Progenitor cell of endocrine pancreas (in vitro differentiated cells): ENCODE measurements at regions not wholly inside any gene's neighbourhood (a gene's known extent, or its start where the extent isn't known, plus 50 kb on each side); places are given as distances from the start of the nearest gene placed in this dataset.
A peak's percentile ranks its signal among the peaks of the same experiment; 100 is the strongest.

Experiments used
- DNase-seq: peaks from one replicate; pipeline ENCODE4 v3.0.0; 2021; ENCODE audit warnings: low spot score; ENCODE audit not compliant: unreplicated experiment
- H3K27ac Mint-ChIP-seq: 2 replicates; pipeline ENCODE4 v1.8.0; 2021; ENCODE audit warnings: mild to moderate bottlenecking, moderate library complexity, mixed read lengths
- H3K27me3 Mint-ChIP-seq: 2 replicates; pipeline ENCODE4 v1.8.0; 2021; ENCODE audit warnings: mixed read lengths
- H3K36me3 Mint-ChIP-seq: 2 replicates; pipeline ENCODE4 v1.8.0; 2022; ENCODE audit warnings: mixed read lengths; ENCODE audit not compliant: insufficient read depth
- H3K4me1 Mint-ChIP-seq: 2 replicates; pipeline ENCODE4 v1.8.0; 2021; ENCODE audit warnings: low read depth, mixed read lengths
- H3K4me3 Mint-ChIP-seq: 2 replicates; pipeline ENCODE4 v1.8.0; 2021; ENCODE audit warnings: low read depth, mild to moderate bottlenecking, moderate library complexity, mixed read lengths
- H3K9me3 Mint-ChIP-seq: 2 replicates; pipeline ENCODE4 v1.8.0; 2021; ENCODE audit warnings: low read depth, mixed read lengths
- CTCF ChIP-seq: fragments of 200-600 bp; sonication (generic); IDR thresholded peaks from one replicate; pipeline ENCODE4 v1.5.0; 2021; ENCODE audit warnings: antibody characterized with exemption, mild to moderate bottlenecking; ENCODE audit not compliant: unreplicated experiment

- H3K27me3 Mint-ChIP-seq: no peaks in the 10 kb centered on the region
- TF ChIP-seq CTCF: no peak
- H3K9me3 Mint-ChIP-seq: no peaks in the 10 kb centered on the region
- no peak for DNase-seq
- H3K4me3 Mint-ChIP-seq: no peak overlapping the region
- peaks cover 42% of the 10 kb centered on the region for H3K4me1 Mint-ChIP-seq
- H3K36me3 Mint-ChIP-seq: peaks cover 2% of the 10 kb centered on the region
- H3K27ac Mint-ChIP-seq: no peak overlapping the region
Observed at GRCh38 chr3:76958861-76959260, 81.0 kb upstream of the ROBO2 start.

GRCh38 chr3:76961284-76961683, 78.6 kb upstream of the ROBO2 start:
- H3K27ac Mint-ChIP-seq: peak overlapping the region; percentile 77
- peaks cover 2% of the 10 kb centered on the region for H3K36me3 Mint-ChIP-seq
- H3K4me3 Mint-ChIP-seq: no peak overlapping the region
- no peak for DNase-seq
- H3K9me3 Mint-ChIP-seq: no peaks in the 10 kb centered on the region
- no peak for TF ChIP-seq CTCF
- no peaks in the 10 kb centered on the region for H3K27me3 Mint-ChIP-seq
- H3K4me1 Mint-ChIP-seq: peaks cover 44% of the 10 kb centered on the region

GRCh38 chr3:76965122-76965725, 74.7 kb upstream of the ROBO2 start:
- TF ChIP-seq CTCF: no peak
- Mint-ChIP-seq H3K36me3 (no peaks in the 10 kb centered on the region), H3K9me3 (no peaks in the 10 kb centered on the region), H3K4me1 (peaks cover 39% of the 10 kb centered on the region), H3K27ac (no peak overlapping the region), H3K27me3 (no peaks in the 10 kb centered on the region), H3K4me3 (no peak overlapping the region)
- no peak for DNase-seq

GRCh38 chr3:76969471-76969870, 70.4 kb upstream of the ROBO2 start:
- no peaks in the 10 kb centered on the region for H3K36me3 Mint-ChIP-seq

GRCh38 chr3:76969996-76970615, 69.8 kb upstream of the ROBO2 start:
- H3K4me1 Mint-ChIP-seq: peaks cover 45% of the 10 kb centered on the region
- H3K27me3 Mint-ChIP-seq: no peaks in the 10 kb centered on the region
- no peaks in the 10 kb centered on the region for H3K9me3 Mint-ChIP-seq
- H3K4me3 Mint-ChIP-seq: no peak overlapping the region
- no peak for DNase-seq
- H3K36me3 Mint-ChIP-seq: no peaks in the 10 kb centered on the region
- no peak overlapping the region for H3K27ac Mint-ChIP-seq
- no peak for TF ChIP-seq CTCF

More at GRCh38 chr3:76969471-76969870, 70.4 kb upstream of the ROBO2 start:
- Mint-ChIP-seq H3K27ac (no peak overlapping the region), H3K27me3 (no peaks in the 10 kb centered on the region), H3K4me3 (no peak overlapping the region), H3K9me3 (no peaks in the 10 kb centered on the region), H3K4me1 (peaks cover 43% of the 10 kb centered on the region)
- no peak for TF ChIP-seq CTCF
- no peak for DNase-seq
